WTC11 (cell line): ENCODE measurements at regions not wholly inside any gene's neighbourhood (a gene's known extent, or its start where the extent isn't known, plus 50 kb on each side); places are given as distances from the start of the nearest gene placed in this dataset.

Source experiments
- ATAC-seq: fragments of 200-7000 bp; cut with Tn5 transposase; 2 replicates; pipeline ENCODE4 v1.10.0; 2021; ENCODE audit warnings: mild to moderate bottlenecking, moderate library complexity
- CTCF ChIA-PET: fragments of 300-600 bp; sonication (Branson Sonifier 250); formaldehyde crosslinking; loops from one replicate; lab custom pipeline; 2021; ENCODE audit warnings: antibody characterized with exemption; lab: Charles Lee
- POLR2A ChIA-PET: fragments of 350-600 bp; sonication (Branson Sonifier 250); formaldehyde crosslinking; loops from one replicate; lab custom pipeline; 2021; ENCODE audit warnings: antibody characterized with exemption; lab: Charles Lee
- DNase-seq: peaks from one replicate; pipeline ENCODE4 v3.0.0; 2021; ENCODE audit warnings: low spot score
- H3K27ac Mint-ChIP-seq: 2 replicates; pipeline ENCODE4 v1.8.0; 2021; ENCODE audit warnings: mixed read lengths
- H3K27me3 Mint-ChIP-seq: 2 replicates; pipeline ENCODE4 v1.8.0; 2021; ENCODE audit warnings: low read depth, mild to moderate bottlenecking, moderate library complexity, mixed read lengths
- H3K36me3 Mint-ChIP-seq: 2 replicates; pipeline ENCODE4 v1.8.0; 2021; ENCODE audit warnings: mixed read lengths
- H3K4me1 Mint-ChIP-seq: 2 replicates; pipeline ENCODE4 v1.8.0; 2022; ENCODE audit warnings: mixed read lengths
- H3K4me3 Mint-ChIP-seq: 2 replicates; pipeline ENCODE4 v1.8.0; 2021; ENCODE audit warnings: mild to moderate bottlenecking, moderate library complexity, mixed read lengths
- H3K9me3 Mint-ChIP-seq: 2 replicates; pipeline ENCODE4 v1.8.0; 2021; ENCODE audit warnings: mixed read lengths
- ATF1 ChIP-seq: sonication (generic); formaldehyde crosslinking; IDR thresholded peaks from 2 replicates; pipeline ENCODE4 v1.8.1; 2023; ENCODE audit warnings: mild to moderate bottlenecking, moderate library complexity, missing genetic modification reagents
- EMX1 ChIP-seq: fragments of 250-450 bp; sonication (Bioruptor Pico); IDR thresholded peaks from 2 replicates; pipeline ENCODE4 v1.8.0; 2021; ENCODE audit warnings: mild to moderate bottlenecking
- FOXK1 ChIP-seq: sonication (generic); formaldehyde crosslinking; IDR thresholded peaks from 2 replicates; pipeline ENCODE4 v1.8.0; 2022; ENCODE audit warnings: mild to moderate bottlenecking, moderate library complexity, missing genetic modification reagents
- GABPB1 ChIP-seq: sonication (generic); formaldehyde crosslinking; IDR thresholded peaks from 2 replicates; pipeline ENCODE4 v1.8.1; 2023; ENCODE audit warnings: mild to moderate bottlenecking, missing genetic modification reagents
- JAZF1 ChIP-seq: fragments of 250-450 bp; sonication (Bioruptor Pico); IDR thresholded peaks from 2 replicates; pipeline ENCODE4 v1.9.0; 2021; ENCODE audit warnings: moderate library complexity, mild to moderate bottlenecking, inconsistent platforms
- KAT7 ChIP-seq: sonication (generic); formaldehyde crosslinking; IDR thresholded peaks from 2 replicates; pipeline ENCODE4 v1.8.1; 2023; ENCODE audit warnings: missing genetic modification reagents, mild to moderate bottlenecking, borderline replicate concordance
- MXD4 ChIP-seq: fragments of 250-450 bp; sonication (Bioruptor Pico); IDR thresholded peaks from 2 replicates; pipeline ENCODE4 v1.8.0; 2021; ENCODE audit warnings: mild to moderate bottlenecking, moderate library complexity, borderline replicate concordance
- SMAD3 ChIP-seq: sonication (generic); formaldehyde crosslinking; IDR thresholded peaks from 2 replicates; pipeline ENCODE4 v1.8.0; 2022; ENCODE audit warnings: missing genetic modification reagents, mild to moderate bottlenecking, borderline replicate concordance
- ZNF396 ChIP-seq: fragments of 250-450 bp; sonication (Bioruptor Pico); IDR thresholded peaks from 2 replicates; pipeline ENCODE4 v1.8.0; 2021; ENCODE audit warnings: mild to moderate bottlenecking, moderate library complexity, borderline replicate concordance
- ZNF532 ChIP-seq: fragments of 250-450 bp; sonication (Bioruptor Pico); IDR thresholded peaks from 2 replicates; pipeline ENCODE4 v1.9.0; 2021; ENCODE audit warnings: mild to moderate bottlenecking, borderline replicate concordance
- TF ChIP-seq, protein P1 (sequence below): fragments of 250-450 bp; sonication (Bioruptor Pico); IDR thresholded peaks from 2 replicates; pipeline ENCODE4 v2.1.2; 2022; ENCODE audit warnings: mild to moderate bottlenecking, moderate library complexity
- TF ChIP-seq, protein P2 (sequence below): sonication (generic); formaldehyde crosslinking; conservative IDR thresholded peaks from 2 replicates; pipeline ENCODE4 v1.8.1; 2022; ENCODE audit warnings: mild to moderate bottlenecking, missing genetic modification reagents
- TF ChIP-seq, protein P3 (sequence below): sonication (generic); formaldehyde crosslinking; IDR thresholded peaks from 2 replicates; pipeline ENCODE4 v1.8.0; 2022; ENCODE audit warnings: missing genetic modification reagents

DNA sequence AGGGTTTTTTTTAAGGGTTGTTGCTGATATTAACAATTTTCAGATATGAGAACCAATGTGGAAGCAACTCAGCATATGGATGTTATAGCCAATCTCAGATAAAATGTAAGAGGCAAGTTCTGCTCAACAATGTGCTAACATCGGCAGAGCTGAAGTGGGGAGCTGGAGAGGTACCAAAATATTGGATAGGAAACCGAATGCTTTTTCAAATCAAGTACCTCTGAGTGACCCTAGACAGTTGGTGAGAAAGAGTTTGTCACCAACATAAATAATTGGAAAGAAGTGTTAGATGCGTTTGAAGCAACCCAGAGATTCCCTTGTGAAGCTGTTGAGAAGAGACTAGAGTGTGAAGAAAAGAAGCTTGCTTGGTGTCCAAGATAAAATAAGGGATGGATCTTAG, 140.7 kb downstream of the SOX4 start (continued):
- no peak for TF ChIP-seq ZNF532
- TF ChIP-seq, protein P1, sequence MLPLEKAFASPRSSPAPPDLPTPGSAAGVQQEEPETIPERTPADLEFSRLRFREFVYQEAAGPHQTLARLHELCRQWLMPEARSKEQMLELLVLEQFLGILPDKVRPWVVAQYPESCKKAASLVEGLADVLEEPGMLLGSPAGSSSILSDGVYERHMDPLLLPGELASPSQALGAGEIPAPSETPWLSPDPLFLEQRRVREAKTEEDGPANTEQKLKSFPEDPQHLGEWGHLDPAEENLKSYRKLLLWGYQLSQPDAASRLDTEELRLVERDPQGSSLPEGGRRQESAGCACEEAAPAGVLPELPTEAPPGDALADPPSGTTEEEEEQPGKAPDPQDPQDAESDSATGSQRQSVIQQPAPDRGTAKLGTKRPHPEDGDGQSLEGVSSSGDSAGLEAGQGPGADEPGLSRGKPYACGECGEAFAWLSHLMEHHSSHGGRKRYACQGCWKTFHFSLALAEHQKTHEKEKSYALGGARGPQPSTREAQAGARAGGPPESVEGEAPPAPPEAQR (CRISPR knock-in tag): no peak
- no peak for TF ChIP-seq ZNF396 (CRISPR knock-in tag)
- TF ChIP-seq FOXK1: no peak
- TF ChIP-seq MXD4 (CRISPR knock-in tag): no peak
- no peak for TF ChIP-seq GABPB1 (CRISPR knock-in tag)
- TF ChIP-seq JAZF1 (CRISPR knock-in tag): no peak
- TF ChIP-seq, protein P2, sequence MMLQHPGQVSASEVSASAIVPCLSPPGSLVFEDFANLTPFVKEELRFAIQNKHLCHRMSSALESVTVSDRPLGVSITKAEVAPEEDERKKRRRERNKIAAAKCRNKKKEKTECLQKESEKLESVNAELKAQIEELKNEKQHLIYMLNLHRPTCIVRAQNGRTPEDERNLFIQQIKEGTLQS (CRISPR knock-in tag): no peak

DNA sequence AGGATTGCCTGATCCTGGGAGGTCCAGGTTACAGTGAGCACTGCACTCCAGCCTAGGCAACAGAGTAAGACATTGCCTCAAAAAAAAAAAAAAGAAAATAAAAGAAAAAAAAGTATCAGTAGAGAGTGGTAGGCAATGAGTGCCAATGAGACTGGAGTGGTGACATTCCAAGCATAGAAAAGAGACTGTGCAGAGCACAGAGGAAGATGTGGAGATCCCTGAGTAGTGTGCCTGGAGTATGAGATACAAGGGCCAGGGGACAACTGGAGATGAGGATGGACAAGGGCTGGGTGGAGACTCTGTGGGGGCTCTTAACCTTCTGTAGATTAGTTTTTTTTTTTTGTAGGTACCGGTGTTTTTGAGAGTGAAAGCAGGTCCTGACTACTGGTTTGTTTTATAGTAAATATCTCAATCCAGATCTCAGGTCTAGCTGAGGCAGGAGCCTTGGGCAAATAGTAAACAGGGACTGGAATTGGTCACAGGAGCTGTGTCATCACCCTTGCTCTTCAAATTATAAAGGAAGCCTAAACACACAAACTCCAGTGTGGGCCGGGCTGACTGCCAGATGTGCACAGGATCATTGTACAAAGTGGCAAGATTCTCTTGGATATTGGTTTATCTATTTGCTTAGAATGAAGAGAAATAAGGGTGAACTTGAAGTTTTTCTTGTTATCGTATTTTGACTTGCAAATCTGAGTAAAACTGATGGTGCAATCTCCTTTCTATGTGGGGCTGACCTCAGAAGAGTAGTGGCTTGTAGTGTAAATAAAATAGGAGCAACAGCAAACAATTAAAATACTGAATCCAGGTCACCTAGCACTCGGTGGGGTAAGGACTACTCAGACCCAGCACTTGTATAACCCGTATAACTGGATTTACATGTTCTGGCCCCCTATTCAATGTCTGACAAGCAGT, 144.9 kb downstream of the SOX4 start:
- H3K27me3 Mint-ChIP-seq: no peaks in the 10 kb centered on the region
- no peak overlapping the region for H3K4me3 Mint-ChIP-seq
- peaks cover 86% of the 10 kb centered on the region for H3K4me1 Mint-ChIP-seq
- H3K36me3 Mint-ChIP-seq: no peaks in the 10 kb centered on the region
- peak overlapping the region; percentile 85 for H3K27ac Mint-ChIP-seq
- ATAC-seq: no peak
- DNase-seq: no peak
- H3K9me3 Mint-ChIP-seq: no peaks in the 10 kb centered on the region
- POLR2A ChIA-PET: interaction anchor here (0.7 kb wide), 1 partner anchor 9 kb away, joined by 4 read pairs; no protein-coding TSS in a partner anchor
- no peak for TF ChIP-seq KAT7
- TF ChIP-seq, protein P3, sequence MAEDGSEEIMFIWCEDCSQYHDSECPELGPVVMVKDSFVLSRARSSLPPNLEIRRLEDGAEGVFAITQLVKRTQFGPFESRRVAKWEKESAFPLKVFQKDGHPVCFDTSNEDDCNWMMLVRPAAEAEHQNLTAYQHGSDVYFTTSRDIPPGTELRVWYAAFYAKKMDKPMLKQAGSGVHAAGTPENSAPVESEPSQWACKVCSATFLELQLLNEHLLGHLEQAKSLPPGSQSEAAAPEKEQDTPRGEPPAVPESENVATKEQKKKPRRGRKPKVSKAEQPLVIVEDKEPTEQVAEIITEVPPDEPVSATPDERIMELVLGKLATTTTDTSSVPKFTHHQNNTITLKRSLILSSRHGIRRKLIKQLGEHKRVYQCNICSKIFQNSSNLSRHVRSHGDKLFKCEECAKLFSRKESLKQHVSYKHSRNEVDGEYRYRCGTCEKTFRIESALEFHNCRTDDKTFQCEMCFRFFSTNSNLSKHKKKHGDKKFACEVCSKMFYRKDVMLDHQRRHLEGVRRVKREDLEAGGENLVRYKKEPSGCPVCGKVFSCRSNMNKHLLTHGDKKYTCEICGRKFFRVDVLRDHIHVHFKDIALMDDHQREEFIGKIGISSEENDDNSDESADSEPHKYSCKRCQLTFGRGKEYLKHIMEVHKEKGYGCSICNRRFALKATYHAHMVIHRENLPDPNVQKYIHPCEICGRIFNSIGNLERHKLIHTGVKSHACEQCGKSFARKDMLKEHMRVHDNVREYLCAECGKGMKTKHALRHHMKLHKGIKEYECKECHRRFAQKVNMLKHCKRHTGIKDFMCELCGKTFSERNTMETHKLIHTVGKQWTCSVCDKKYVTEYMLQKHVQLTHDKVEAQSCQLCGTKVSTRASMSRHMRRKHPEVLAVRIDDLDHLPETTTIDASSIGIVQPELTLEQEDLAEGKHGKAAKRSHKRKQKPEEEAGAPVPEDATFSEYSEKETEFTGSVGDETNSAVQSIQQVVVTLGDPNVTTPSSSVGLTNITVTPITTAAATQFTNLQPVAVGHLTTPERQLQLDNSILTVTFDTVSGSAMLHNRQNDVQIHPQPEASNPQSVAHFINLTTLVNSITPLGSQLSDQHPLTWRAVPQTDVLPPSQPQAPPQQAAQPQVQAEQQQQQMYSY (CRISPR knock-in tag): peak; percentile 64
- TF ChIP-seq SMAD3 (CRISPR knock-in tag): no peak
- TF ChIP-seq EMX1 (CRISPR knock-in tag): no peak
- no peak for TF ChIP-seq ATF1
- TF ChIP-seq, all 79 proteins: peak for 1
- CTCF ChIA-PET: interaction anchor here (0.6 to 1.3 kb wide), 2 partner anchors 150 to 151 kb away, joined by 4 read pairs; no protein-coding TSS in a partner anchor
